Right lobe of liver (tissue), 4 donors: ENCODE measurements at regions not wholly inside any gene's neighbourhood (a gene's known extent, or its start where the extent isn't known, plus 50 kb on each side); places are given as distances from the start of the nearest gene placed in this dataset.

Source experiments
- CTCF ChIP-seq, 4 donors: fragments of 200-600 bp in 3 of 4; fragments of 450-650 bp in 1 of 4; IDR thresholded peaks; one replicate each; pipeline versions ENCODE4 v1.5.1 to v1.8.0; 2016 to 2022; ENCODE audit warnings: antibody characterized with exemption in 4 of 4, mild to moderate bottlenecking in 2 of 4
- POLR2A ChIP-seq: fragments of 450-650 bp; IDR thresholded peaks from one replicate; pipeline ENCODE4 v1.6.1; 2017; ENCODE audit warnings: antibody characterized with exemption, mild to moderate bottlenecking
- donor health status: DM: no; HTN: no; CAD: no.
- donor health status: DM: no; HTN: no; CAD: no.
- donor health status: DM: no; HTN: yes; CAD: no.

GRCh38 chr10:133021963-133022775 is 65.6 kb upstream of the ADGRA1 start:
- TF ChIP-seq CTCF (IDR thresholded peaks at IDR 0.05) (no peak), POLR2A (no peak)
